IMR-90 (cell line): ENCODE measurements at regions not wholly inside any gene's neighbourhood (a gene's known extent, or its start where the extent isn't known, plus 50 kb on each side); places are given as distances from the start of the nearest gene placed in this dataset.

Experiments used
- ATAC-seq: fragments of 200-7000 bp; cut with Tn5 transposase; 2 replicates; pipeline ENCODE4 v1.9.1; 2020; ENCODE audit warnings: low read depth, mild to moderate bottlenecking, moderate library complexity
- BruUV-seq: library from RNA; stranded (reverse); fragments of 400-500 nt; replicated peaks from 2 replicates; lab custom pipeline; 2021; lab: Mats Ljungman, UMichigan
- CTCF ChIA-PET: fragments of 300-600 bp; formaldehyde crosslinking; extraction: SDS; loops from one replicate; lab custom pipeline; 2021; ENCODE audit warnings: antibody characterized with exemption; lab: Yijun Ruan, JAX
- POLR2A ChIA-PET: fragments of 300-600 bp; sonication (Branson Sonifier 250); formaldehyde crosslinking; loops from one replicate; lab custom pipeline; 2022; ENCODE audit warnings: antibody characterized with exemption; ENCODE audit not compliant: unreplicated experiment; lab: Charles Lee
- DNase-seq: peaks from one replicate; pipeline ENCODE4 v3.0.0; 2013
- H2AFZ ChIP-seq: replicated peaks from 2 replicates; pipeline ENCODE3; 2013; ENCODE audit warnings: low read length, mild to moderate bottlenecking; ENCODE audit not compliant: poor library complexity
- H2AK5ac ChIP-seq: 2 replicates; pipeline ENCODE4 v1.6.1; 2013; ENCODE audit warnings: low read depth, low read length, inconsistent platforms
- H2AK9ac ChIP-seq: replicated peaks from 2 replicates; pipeline ENCODE3; 2013; ENCODE audit warnings: mild to moderate bottlenecking, low read depth, low read length, moderate library complexity; ENCODE audit not compliant: poor library complexity
- H2BK120ac ChIP-seq: 2 replicates; pipeline ENCODE4 v1.6.1; 2013; ENCODE audit warnings: low read depth, low read length, inconsistent platforms
- H2BK15ac ChIP-seq: 3 replicates; pipeline ENCODE4 v1.6.1; 2013; ENCODE audit warnings: low read depth, low read length, inconsistent platforms
- H2BK20ac ChIP-seq: 2 replicates; pipeline ENCODE4 v1.6.1; 2013; ENCODE audit warnings: low read depth, mild to moderate bottlenecking, inconsistent platforms, low read length, moderate library complexity
- H2BK5ac ChIP-seq: 2 replicates; pipeline ENCODE4 v1.6.1; 2013; ENCODE audit warnings: mild to moderate bottlenecking, low read depth, low read length, inconsistent platforms; ENCODE audit not compliant: poor library complexity, severe bottlenecking
- H3K14ac ChIP-seq: replicated peaks from 2 replicates; pipeline ENCODE4 v1.6.1; 2013; ENCODE audit warnings: low read depth, low read length, inconsistent platforms
- H3K18ac ChIP-seq: 2 replicates; pipeline ENCODE4 v1.6.1; 2013; ENCODE audit warnings: low read depth, low read length, control low read depth
- H3K23ac ChIP-seq: 2 replicates; pipeline ENCODE4 v1.6.1; 2013; ENCODE audit warnings: low read depth, low read length, inconsistent platforms
- H3K27ac ChIP-seq: 2 replicates; pipeline ENCODE4 v1.5.1; 2013; ENCODE audit warnings: mild to moderate bottlenecking, control low read depth, low read length; ENCODE audit not compliant: insufficient read depth
- H3K27me3 ChIP-seq: 2 replicates; pipeline ENCODE4 v1.6.1; 2013; ENCODE audit warnings: low read length; ENCODE audit not compliant: control insufficient read depth, insufficient read depth
- H3K36me3 ChIP-seq: 2 replicates; pipeline ENCODE4 v1.6.1; 2013; ENCODE audit warnings: low read length, mixed read lengths; ENCODE audit not compliant: control insufficient read depth, insufficient read depth
- H3K4ac ChIP-seq: 2 replicates; pipeline ENCODE4 v1.6.1; 2013; ENCODE audit warnings: low read depth, low read length, inconsistent platforms
- H3K4me1 ChIP-seq: 2 replicates; pipeline ENCODE4 v1.6.1; 2013; ENCODE audit warnings: low read length, mixed read lengths; ENCODE audit not compliant: control insufficient read depth, insufficient read depth
- H3K4me2 ChIP-seq: 2 replicates; pipeline ENCODE4 v1.6.1; 2013; ENCODE audit warnings: low read depth, mild to moderate bottlenecking, control low read depth, low read length, moderate library complexity
- H3K4me3 ChIP-seq: 2 replicates; pipeline ENCODE4 v1.5.1; 2013; ENCODE audit warnings: low read depth, mild to moderate bottlenecking, control low read depth, low read length, moderate library complexity; ENCODE audit not compliant: insufficient read depth
- H3K56ac ChIP-seq: 2 replicates; pipeline ENCODE4 v1.6.1; 2013; ENCODE audit warnings: low read length, inconsistent platforms; ENCODE audit not compliant: insufficient read depth; ENCODE audit errors: extremely low read depth
- H3K79me1 ChIP-seq, 2 experiments: 2 replicates each; pipeline ENCODE4 v1.6.1; 2013; ENCODE audit warnings: low read length in 2 of 2, inconsistent platforms in 1 of 2, low read depth in 1 of 2
- H3K9ac ChIP-seq: 2 replicates; pipeline ENCODE4 v1.6.1; 2013; ENCODE audit warnings: low read depth, low read length, control low read depth
- H3K9me1 ChIP-seq: 2 replicates; pipeline ENCODE4 v1.6.1; 2013; ENCODE audit warnings: low read length, inconsistent platforms; ENCODE audit not compliant: insufficient read depth
- H3K9me3 ChIP-seq: 2 replicates; pipeline ENCODE4 v1.6.1; 2013; ENCODE audit warnings: low read length; ENCODE audit not compliant: control insufficient read depth, insufficient read depth
- H4K20me1 ChIP-seq: 2 replicates; pipeline ENCODE4 v1.6.1; 2013; ENCODE audit warnings: low read length, inconsistent platforms; ENCODE audit not compliant: insufficient read depth
- H4K5ac ChIP-seq: 2 replicates; pipeline ENCODE4 v1.6.1; 2013; ENCODE audit warnings: mild to moderate bottlenecking, low read depth, low read length, control low read depth
- H4K8ac ChIP-seq, 2 experiments: 2 replicates each; pipeline ENCODE4 v1.6.1; 2013; ENCODE audit warnings: low read depth in 2 of 2, low read length in 2 of 2, control low read depth in 1 of 2, inconsistent platforms in 1 of 2
- H4K91ac ChIP-seq: 2 replicates; pipeline ENCODE4 v1.6.1; 2013; ENCODE audit warnings: low read depth, low read length, inconsistent platforms; ENCODE audit not compliant: insufficient read depth
- FOS ChIP-seq: fragments of 150-350 bp; IDR thresholded peaks from 2 replicates; pipeline ENCODE4 v1.6.1; 2016; ENCODE audit warnings: low read depth, low read length
- MAFK ChIP-seq: IDR thresholded peaks from 2 replicates; pipeline ENCODE4 v1.6.1; 2012; ENCODE audit warnings: low read depth, low read length, improper control_type of control experiment
- WGBS, 2 experiments: methylation state at CpG; one replicate each; pipeline versions ENCODE4 v1.1.5 to v1.1.7; 2013; ENCODE audit warnings: missing lambda C conversion rate in 2 of 2; ENCODE audit not compliant: insufficient read length in 1 of 2; ENCODE audit errors: extremely low coverage in 2 of 2; 5-methylcytosine and 5-hydroxymethylcytosine counted together
- dilution Hi-C: fragments of 300-500 bp; cut with HindIII; formaldehyde crosslinking; loops from one replicate; pipeline ENCODE4 v1.14.3; 2018; ENCODE audit warnings: low sequenced_read_pairs; ENCODE audit not compliant: unreplicated experiment
- in situ Hi-C: fragments of 300-500 bp; cut with MboI; formaldehyde crosslinking; loops from 3 replicates; pipeline ENCODE4 v1.14.3; 2019; ENCODE audit warnings: low sequenced_read_pairs, inconsistent platforms, mixed read lengths
- intact Hi-C: fragments of 100-400 bp; cut with micrococcal nuclease; formaldehyde crosslinking; loops from 2 replicates; pipeline ENCODE4 v1.10.0; 2022

GRCh38 chr7:41472427-41473125 lies 230.3 kb downstream of the INHBA start:
- ChIA-PET POLR2A (no interaction called here), CTCF (no interaction called here)
- H3K36me3 ChIP-seq, result no peaks in the 10 kb centered on the region
- in situ Hi-C loops, result no loop called here
- H4K91ac ChIP-seq, result no peak overlapping the region
- peak overlapping the region; percentile 16; the same call in 1 of the 2 replicates for H3K4me2 ChIP-seq
- H2AK9ac ChIP-seq, result no peak overlapping the region
- H3K23ac ChIP-seq, result no peak overlapping the region
- peaks cover 4% of the 10 kb centered on the region for H3K4me1 ChIP-seq
- H3K9me3 ChIP-seq, result no peaks in the 10 kb centered on the region
- no peaks in the 10 kb centered on the region for H4K20me1 ChIP-seq
- H3K9ac ChIP-seq, result no peak overlapping the region
- 0 out of 2 replicates have a peak, but pooled peaks cover 2% of the 10 kb centered on the region for H3K9me1 ChIP-seq
- H3K27ac ChIP-seq, result no peak overlapping the region
- no peak overlapping the region for H3K4me3 ChIP-seq
- H2BK120ac ChIP-seq, result no peak overlapping the region; the same call in 1 of the 2 replicates
- intact Hi-C loops, result no loop called here
- H3K56ac ChIP-seq, result no peak overlapping the region
- no peak overlapping the region for H2BK20ac ChIP-seq
- no peak overlapping the region for H2BK5ac ChIP-seq
- peak; percentile 51 for DNase-seq
- no CpG with 5 or more reads among the region's 4 CpGs for WGBS, 2 experiments
- no peak overlapping the region for H4K8ac ChIP-seq
- no peak overlapping the region for H3K18ac ChIP-seq
- H2BK15ac ChIP-seq, result peak overlapping the region; percentile 65; the same call in 1 of the 3 replicates
- H4K5ac ChIP-seq, result no peak overlapping the region
- peak overlapping the region; percentile 21; the same call in 1 of the 2 replicates for H2AK5ac ChIP-seq
- no peaks in the 10 kb centered on the region for H3K79me1 ChIP-seq
- 0 out of 2 replicates have a peak overlapping the region, but pooled peaks have one; percentile 63 for H3K4ac ChIP-seq
- dilution Hi-C loops, result no loop called here
- BruUV-seq, result no TSS peak
- H3K14ac ChIP-seq, result no peak overlapping the region
- peak; percentile 81 for ATAC-seq
- H3K27me3 ChIP-seq, result no peaks in the 10 kb centered on the region
- no peak overlapping the region for H2AFZ ChIP-seq
- TF ChIP-seq MAFK, result no peak
- TF ChIP-seq FOS, result peak; percentile 63; the same call in 1 of the 2 replicates
